ENCODE measurements at regions not wholly inside any gene's neighbourhood (a gene's known extent, or its start where the extent isn't known, plus 50 kb on each side); places are given as distances from the start of the nearest gene placed in this dataset.

GRCh38 chr18:61082976-61083630 lies 250.1 kb upstream of the CDH20 start:
- no peak for DNase-seq (ENCODE audit: low spot score)

- DNase-seq (ENCODE audit: low spot score), result no peak
Observed at GRCh38 chr18:61085036-61085435, 248.2 kb upstream of the CDH20 start.

DNA sequence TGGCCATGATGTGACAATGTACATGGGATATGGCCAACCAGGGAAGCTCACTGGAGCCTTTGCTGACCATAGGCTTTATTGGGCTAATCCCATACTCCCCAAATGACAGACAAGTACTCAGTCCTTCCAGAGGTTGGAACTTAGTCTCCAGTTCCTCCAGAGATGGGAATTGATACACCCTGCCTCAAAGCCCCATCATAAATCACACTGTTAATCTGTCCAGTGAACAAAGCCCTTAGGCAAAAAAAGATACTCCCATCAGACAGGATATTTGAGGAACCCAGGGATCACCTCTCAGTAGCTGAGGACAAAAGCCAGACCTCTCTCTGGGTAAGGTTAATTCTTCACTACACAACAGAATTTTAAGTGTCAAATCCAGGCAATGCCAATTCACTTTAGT lies 247.5 kb upstream of the CDH20 start:
- no peak for DNase-seq (ENCODE audit: low spot score)

DNA sequence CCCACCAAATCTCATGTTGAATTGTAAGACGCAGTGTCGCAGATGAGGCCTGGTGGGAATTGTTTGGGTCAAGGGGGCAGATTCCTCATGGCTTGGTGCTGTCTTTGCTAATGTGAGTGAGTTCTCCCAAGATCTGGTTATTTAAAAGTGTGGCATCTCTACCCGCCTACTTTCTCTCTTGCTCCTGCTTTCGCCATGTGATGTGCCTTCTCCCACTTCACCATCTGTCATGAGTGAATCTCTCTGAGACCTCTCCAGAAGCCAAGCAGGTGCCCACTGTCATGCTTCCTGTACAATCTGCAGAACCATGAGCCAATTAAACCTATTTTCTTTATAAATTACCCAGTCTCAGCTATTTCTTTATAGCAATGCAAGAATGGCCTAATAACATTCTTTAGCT lies 246.6 kb upstream of the CDH20 start:
- no peak for DNase-seq (ENCODE audit: low spot score)

DNA sequence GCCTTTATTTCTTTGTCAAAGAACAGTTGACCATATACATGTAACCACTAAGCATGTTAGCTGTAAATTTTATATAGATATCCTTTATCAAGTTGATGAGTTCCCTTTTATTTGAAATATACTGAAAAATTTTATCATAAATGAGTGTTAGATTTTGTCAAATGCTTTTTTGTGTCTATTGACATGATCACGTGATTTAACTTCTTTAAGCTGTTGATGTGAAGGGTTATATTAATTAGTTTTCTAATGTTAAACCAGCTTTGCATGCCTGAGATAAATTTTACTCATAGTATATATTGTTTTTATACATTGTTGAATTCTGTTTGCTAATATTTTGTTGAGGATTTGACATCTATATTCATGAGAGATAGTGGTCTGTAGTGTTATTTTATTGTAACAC lies 241.9 kb upstream of the CDH20 start:
- no peak for DNase-seq (ENCODE audit: low spot score)

DNA sequence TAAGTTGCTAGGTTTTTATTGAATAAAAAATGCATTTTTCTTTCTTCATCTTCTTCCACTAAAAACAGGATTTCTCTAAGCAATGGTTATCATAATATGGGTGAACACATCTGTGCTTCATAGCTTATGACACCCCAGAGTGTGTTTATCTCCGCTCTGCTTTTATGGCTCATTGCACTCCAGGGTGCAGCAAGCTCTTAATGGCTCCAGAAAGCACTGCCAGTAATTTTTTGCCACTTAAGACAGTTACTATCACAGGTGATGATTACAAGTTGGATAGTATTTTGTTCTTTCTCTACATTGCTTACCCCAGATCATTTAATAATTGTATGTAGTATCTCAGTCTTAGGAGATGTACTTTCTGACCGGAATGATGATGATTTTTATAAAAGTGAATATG lies 239.3 kb upstream of the CDH20 start:
- no peak for DNase-seq (ENCODE audit: low spot score)

- no peak for DNase-seq (ENCODE audit: low spot score)
Observed at GRCh38 chr18:61096226-61096625, 237.0 kb upstream of the CDH20 start.

DNA sequence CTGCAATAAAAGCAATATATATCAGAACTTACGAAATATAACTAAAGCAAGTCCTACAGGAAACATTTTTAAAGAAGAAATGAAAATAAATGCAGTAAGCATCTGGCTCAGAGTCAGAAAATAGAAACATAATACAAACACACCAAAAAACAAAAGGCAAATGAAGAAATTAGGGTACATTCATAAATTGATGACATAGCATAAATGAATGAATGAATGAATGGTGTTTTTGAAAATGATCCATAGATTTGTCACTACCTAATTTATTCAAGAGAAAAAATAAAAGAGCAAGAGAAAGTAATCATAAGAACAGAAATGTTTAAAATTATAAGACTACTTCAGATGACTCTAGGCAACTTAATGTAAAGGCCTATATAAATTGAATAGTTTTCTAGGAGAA lies 226.1 kb upstream of the CDH20 start:
- no peak for DNase-seq (ENCODE audit: low spot score)

GRCh38 chr18:61108706-61109105 lies 224.5 kb upstream of the CDH20 start:
- no peak for DNase-seq (ENCODE audit: low spot score)

GRCh38 chr18:61123309-61123708 lies 209.9 kb upstream of the CDH20 start:
- DNase-seq (ENCODE audit: low spot score), result no peak

- DNase-seq (ENCODE audit: low spot score), result no peak
Observed at GRCh38 chr18:61127714-61128467, 205.3 kb upstream of the CDH20 start.

DNA sequence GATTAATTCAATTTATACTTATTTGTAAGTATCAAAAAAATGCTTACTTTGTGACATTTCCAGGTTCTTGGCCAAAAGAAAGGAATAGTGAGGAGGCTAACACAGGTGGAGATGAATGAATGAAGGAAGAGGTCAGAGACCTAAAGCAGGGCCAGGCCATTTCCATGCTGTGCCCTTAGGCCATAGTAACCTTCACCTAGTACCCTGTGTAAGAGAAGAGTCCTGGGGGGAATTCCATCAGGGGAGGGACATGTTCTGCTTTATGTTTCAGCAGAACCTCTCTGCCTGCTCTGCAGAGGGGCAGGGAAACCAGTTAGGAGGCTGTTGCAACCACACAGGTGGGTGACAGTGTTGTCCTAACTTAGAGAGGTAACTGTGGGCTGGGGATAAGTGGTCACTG lies 204.2 kb upstream of the CDH20 start:
- DNase-seq (ENCODE audit: low spot score), result no peak

GRCh38 chr18:61132031-61132430 lies 201.2 kb upstream of the CDH20 start:
- no peak for DNase-seq (ENCODE audit: low spot score)

DNA sequence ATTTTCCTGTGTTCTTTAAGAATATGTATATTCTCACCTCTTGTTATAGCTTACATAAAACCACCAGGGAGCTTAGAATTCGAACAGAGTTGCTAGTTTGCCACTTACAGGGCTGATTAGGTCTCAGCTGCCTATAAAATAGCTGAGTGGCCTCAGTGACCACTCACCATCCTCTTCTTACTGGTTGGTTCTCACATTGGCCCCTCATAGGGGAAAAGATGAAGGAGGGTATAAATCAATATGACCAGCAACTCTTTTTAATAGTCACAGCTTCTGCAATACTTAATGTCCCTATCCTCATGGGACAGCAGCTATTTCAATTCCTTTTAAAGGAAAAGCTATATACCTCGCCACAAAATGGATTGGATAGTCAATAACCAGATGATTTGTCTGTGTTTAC lies 199.4 kb upstream of the CDH20 start:
- DNase-seq (ENCODE audit: low spot score), result no peak

DNA sequence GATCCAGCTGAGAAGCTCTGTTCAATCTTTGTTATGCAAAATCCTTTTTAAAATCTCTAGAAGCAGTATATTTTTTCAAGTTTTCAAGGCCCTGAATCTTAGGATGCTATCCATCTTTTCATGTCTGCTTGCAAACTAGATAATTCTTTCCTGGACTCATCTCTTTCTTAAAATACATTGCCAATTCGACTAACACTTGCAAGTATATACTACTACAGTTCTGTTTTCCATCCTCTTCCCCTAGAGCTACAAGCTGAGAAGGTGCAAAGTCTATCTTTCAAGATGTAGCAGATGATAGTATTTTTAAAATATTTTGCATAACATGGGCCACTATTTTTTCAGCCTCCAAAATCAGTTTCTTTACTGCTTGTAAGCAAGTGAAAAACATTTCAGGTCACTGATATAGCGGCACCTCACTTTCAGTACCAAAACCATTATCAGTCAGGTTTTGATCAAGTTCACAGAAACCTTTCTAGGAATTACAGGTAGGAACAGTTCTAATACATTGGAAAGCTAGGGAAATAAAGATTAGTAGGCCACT lies 196.4 kb upstream of the CDH20 start:
- no peak for DNase-seq (ENCODE audit: low spot score)

- no peak for DNase-seq (ENCODE audit: low spot score)
Observed at GRCh38 chr18:61141691-61142090, 191.5 kb upstream of the CDH20 start.

- DNase-seq (ENCODE audit: low spot score), result no peak
Observed at GRCh38 chr18:61148322-61148721, 184.9 kb upstream of the CDH20 start.

- DNase-seq (ENCODE audit: low spot score), result no peak
Observed at GRCh38 chr18:61149786-61150185, 183.4 kb upstream of the CDH20 start.

GRCh38 chr18:61153571-61153970 lies 179.7 kb upstream of the CDH20 start:
- no peak for DNase-seq (ENCODE audit: low spot score)

- no peak for DNase-seq (ENCODE audit: low spot score)
Observed at GRCh38 chr18:61154866-61155265, 178.4 kb upstream of the CDH20 start.

GRCh38 chr18:61155586-61155985 lies 177.6 kb upstream of the CDH20 start:
- no peak for DNase-seq (ENCODE audit: low spot score)

- DNase-seq (ENCODE audit: low spot score), result no peak
Observed at GRCh38 chr18:61157451-61157850, 175.8 kb upstream of the CDH20 start.

DNA sequence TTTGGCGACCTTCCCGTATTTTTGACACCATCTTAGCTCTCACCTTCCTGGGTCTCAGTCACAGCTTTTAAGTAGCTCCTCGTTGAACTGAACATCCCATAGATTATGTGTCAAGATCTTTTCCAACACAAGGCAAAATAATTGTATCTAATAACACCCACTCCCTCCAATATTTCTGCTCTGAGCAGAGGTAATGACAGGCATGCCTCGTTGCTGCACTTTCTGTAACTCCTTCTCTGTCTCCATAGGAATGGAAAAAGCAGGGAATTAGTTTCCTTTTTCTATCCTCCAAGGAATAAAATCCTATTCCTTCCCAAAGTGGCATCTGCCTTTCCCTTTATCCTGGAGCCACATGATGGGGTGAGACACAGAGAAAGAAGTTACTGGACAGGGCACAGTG lies 174.0 kb upstream of the CDH20 start:
- DNase-seq (ENCODE audit: low spot score), result no peak

DNA sequence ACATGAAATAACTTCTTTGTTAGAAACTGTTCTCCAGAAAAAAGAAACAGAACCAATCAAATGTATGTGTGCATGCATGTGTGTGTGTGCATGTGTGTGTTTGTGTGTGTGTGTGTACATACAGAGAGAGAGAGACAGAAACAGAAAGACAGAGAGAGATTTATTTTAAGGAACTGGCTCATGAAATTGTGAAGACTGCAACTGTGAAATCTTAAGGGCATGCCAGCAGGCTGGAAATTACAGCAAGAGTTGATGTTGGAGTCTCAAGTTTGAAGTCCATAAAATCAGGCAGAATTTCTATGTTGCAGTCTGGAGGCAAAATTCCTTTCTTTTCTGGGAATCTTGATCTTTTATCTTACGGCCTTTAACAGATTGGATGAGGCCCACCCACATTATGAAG lies 168.9 kb upstream of the CDH20 start:
- DNase-seq (ENCODE audit: low spot score), result no peak

Data from hematopoietic multipotent progenitor cell treated with erythropoietin and hydrocortisone succinate and interleukin-3 and kit ligand, for 17 days (in vitro differentiated cells).